GM08714 (cell line): ENCODE measurements at regions not wholly inside any gene's neighbourhood (a gene's known extent, or its start where the extent isn't known, plus 50 kb on each side); places are given as distances from the start of the nearest gene placed in this dataset.

Experiments
- H3K4me3 ChIP-seq: fragments of 200-500 bp; sonication (Bioruptor generic); 2 replicates; pipeline ENCODE4 v1.5.1; 2014; ENCODE audit warnings: mild to moderate bottlenecking, low read length, inconsistent platforms
- ZNF274 ChIP-seq: IDR thresholded peaks from 2 replicates; pipeline ENCODE4 v1.6.1; 2012; ENCODE audit warnings: mild to moderate bottlenecking, low read depth, low read length

DNA sequence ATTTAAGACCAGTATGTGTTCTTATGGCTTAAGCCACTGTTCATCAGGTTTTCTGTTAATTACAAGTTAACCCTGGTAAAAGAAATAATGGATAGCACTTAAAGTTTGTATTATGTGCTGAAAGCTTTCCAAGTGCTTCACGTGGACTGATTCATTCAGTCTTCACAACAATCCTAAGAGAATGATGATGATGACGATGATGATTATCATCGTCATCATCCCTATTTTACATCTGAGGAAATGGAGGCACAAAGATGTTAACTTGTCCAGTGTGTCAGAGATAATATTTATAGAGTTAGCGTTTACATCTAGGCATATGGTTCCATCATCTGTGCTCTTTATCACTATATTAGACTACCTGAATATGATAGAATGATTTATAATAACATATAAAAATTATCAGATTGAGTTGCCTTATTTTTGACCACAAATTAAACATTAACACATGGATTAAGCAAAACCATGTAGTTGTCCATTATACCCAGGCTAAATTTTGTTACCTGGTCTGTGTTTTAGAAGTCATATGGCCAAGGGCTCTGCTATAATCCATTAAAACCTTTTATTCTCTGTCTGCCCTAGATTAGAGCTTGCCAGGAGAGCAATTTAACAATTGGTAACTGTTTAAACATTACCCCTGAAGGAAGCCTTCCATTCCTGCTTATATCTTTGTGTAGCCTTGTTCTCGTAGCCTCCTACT is 102.3 kb upstream of the MAP3K1 start:
- no peak overlapping the region for H3K4me3 ChIP-seq
- TF ChIP-seq ZNF274, result no peak

GRCh38 chr5:56710826-56711590 is 104.3 kb upstream of the MAP3K1 start:
- H3K4me3 ChIP-seq, result no peak overlapping the region
- TF ChIP-seq ZNF274, result no peak

DNA sequence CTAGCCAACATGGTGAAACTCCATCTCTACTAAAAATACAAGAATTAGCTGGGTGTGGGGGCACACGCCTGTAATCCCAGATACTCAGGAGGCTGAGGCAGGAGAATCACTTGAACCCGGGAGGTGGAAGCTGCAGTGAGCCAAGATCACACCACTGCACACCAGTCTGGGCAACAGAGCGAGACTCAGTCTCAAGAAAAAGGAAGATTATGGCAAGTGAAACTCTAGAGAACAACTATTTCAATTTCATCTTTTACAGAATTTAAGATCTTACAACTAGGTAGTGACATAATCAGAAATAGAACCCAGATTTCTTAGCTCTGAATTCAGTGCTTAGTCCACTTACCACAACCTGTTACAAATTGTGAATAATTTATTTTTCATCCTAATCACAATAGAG is 108.8 kb upstream of the MAP3K1 start:
- TF ChIP-seq ZNF274, result no peak

DNA sequence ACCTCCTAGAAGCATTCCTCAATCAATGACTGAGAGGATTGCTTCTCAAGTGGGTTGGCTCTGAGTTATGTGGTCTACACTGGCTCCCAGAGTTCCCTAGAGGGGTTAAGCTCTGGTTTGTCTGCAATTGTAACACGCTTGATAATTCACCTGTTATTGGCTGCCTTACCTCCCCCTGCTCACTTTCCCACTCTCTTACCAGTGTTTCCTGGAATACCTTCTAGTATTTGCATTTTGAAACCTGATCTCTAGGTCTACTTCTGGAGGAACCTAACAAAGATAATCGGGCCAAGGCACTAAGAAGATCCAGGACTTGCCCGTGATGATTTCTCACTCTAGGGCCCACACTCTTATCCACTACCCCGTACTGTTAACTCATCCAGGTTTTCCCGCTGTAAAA is 110.1 kb upstream of the MAP3K1 start:
- no peak for TF ChIP-seq ZNF274
- no peak overlapping the region for H3K4me3 ChIP-seq

More for the DNA sequence above, 108.8 kb upstream of the MAP3K1 start:
- H3K4me3 ChIP-seq, result no peak overlapping the region

DNA sequence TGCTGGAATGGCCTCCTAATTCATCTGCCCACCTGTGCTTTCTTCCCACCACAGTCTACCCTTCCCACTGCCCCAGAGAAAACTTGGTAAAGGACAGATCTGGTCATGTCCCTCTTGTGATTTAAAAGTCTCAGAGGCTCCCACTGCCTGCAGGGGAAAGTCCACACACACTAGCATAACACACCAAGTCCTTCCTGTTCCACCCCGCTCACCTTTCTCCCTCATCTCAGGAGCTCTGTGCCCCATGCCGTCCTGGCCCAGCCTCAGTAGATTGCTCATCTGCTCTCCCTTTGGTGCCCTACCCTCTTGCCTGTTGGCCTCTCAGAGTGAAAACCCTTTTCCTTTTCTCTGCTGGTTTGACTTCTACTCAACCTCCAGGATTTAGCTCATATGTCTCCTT is 111.4 kb upstream of the MAP3K1 start:
- no peak overlapping the region for H3K4me3 ChIP-seq
- TF ChIP-seq ZNF274, result no peak

GRCh38 chr5:56700711-56701110 is 114.6 kb upstream of the MAP3K1 start:
- H3K4me3 ChIP-seq, result no peak overlapping the region
- TF ChIP-seq ZNF274, result no peak

DNA sequence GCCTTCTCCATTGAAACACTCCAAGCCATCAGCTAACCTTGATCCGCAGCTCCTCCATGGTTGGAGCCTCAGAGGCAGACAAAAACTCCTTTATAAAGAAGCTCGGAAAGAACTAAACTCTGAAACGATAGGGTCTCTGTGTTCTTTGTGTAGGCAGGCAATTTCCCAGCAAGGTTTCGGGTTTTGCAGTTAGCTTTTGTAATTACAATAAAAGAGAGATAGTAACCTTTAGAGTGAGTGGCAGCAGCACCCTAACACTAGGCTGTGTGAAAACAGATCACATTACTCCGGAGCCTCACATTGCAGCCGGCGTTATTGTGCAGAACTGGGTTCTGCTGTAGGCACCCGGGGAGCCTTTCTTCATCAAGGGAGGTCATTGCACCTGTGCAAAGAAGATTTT is 115.8 kb upstream of the MAP3K1 start:
- H3K4me3 ChIP-seq, result no peak overlapping the region
- TF ChIP-seq ZNF274, result no peak

- no peak overlapping the region for H3K4me3 ChIP-seq
- TF ChIP-seq ZNF274, result no peak
Observed at GRCh38 chr5:56698463-56699381, 116.6 kb upstream of the MAP3K1 start.

DNA sequence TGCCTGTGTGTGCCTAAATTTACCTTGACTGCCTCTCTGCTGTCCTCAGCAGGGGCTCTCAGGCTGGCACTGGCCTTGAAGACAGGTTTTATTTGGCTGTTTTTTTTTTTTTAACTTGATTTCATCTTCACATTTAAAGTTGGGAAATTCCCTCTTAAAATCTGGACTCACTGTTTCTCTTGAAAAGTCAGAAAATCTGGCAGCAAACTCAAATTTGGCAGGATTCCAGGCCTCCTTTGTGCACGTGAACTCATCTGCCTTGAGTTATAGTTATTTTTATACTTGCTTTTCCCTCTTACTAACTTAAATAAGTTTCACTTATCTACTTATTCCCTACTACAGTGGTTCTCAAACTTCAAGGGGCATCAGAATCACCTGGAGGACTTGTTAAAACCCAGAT is 118.4 kb upstream of the MAP3K1 start:
- TF ChIP-seq ZNF274, result no peak
- no peak overlapping the region for H3K4me3 ChIP-seq

DNA sequence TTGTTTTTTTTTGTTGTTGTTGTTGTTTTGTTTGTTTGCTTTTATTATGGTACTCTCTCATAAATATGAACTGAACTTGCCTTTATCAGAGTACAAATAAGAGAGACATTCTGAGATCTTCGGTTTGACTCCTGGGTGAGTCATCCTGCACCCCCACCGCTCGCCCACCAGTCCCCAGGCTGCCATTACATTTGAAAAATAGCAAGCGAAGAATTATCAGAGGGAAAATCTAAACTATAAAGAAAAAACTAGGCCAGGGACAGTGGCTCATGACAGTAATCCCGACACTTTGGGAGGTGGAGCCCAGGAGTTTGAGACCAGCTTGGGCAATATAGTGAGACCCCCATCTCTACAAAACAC is 122.1 kb upstream of the MAP3K1 start:
- no peak for TF ChIP-seq ZNF274
- H3K4me3 ChIP-seq, result no peak overlapping the region

- no peak overlapping the region for H3K4me3 ChIP-seq
- TF ChIP-seq ZNF274, result no peak
Observed at GRCh38 chr5:56692359-56693219, 122.8 kb upstream of the MAP3K1 start.

GRCh38 chr5:56688402-56688801 is 126.9 kb upstream of the MAP3K1 start:
- TF ChIP-seq ZNF274, result no peak
- no peak overlapping the region for H3K4me3 ChIP-seq

DNA sequence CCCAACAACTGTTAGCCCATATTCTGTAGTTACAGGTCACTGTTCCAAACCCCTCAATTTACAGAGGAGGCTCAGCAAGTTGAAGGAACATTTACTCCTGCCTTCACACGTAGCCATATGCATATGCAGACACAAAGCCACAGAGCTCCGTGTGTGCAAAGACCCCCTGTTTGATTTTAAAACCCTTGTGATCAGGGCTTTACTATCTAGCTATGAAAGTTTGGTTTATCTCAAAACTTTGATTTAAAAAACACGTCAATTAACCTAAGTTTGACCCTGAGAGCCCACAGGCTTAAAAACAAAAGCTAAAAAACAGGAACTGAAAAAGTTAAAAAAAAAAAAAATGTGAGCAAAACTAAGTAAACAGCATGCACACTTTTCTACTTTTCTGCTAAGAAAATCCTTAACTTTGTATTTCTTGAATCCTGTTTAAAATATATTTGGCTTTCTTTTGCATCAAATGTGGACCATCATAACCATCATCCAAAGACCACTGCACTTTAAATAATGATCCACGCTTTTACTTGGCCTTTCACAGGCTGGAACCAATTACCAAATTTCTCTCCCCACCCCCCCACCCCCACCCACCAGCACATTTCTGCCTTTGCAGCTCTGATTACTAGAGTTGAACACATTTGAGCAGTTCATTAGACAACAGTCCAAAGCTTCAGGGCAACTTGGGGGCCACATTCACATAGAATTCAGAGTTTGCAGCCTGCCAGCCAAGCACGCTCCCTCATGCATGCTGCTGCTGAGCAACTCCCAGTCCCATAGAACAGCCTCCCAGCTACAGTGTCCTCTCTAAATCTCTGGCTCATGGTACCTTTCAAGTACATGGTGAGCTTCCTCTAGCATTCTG is 128.8 kb upstream of the MAP3K1 start:
- no peak overlapping the region; the same call in 1 of the 2 replicates for H3K4me3 ChIP-seq
- TF ChIP-seq ZNF274, result no peak
